ENCODE measurements at regions not wholly inside any gene's neighbourhood (a gene's known extent, or its start where the extent isn't known, plus 50 kb on each side); places are given as distances from the start of the nearest gene placed in this dataset.

DNA sequence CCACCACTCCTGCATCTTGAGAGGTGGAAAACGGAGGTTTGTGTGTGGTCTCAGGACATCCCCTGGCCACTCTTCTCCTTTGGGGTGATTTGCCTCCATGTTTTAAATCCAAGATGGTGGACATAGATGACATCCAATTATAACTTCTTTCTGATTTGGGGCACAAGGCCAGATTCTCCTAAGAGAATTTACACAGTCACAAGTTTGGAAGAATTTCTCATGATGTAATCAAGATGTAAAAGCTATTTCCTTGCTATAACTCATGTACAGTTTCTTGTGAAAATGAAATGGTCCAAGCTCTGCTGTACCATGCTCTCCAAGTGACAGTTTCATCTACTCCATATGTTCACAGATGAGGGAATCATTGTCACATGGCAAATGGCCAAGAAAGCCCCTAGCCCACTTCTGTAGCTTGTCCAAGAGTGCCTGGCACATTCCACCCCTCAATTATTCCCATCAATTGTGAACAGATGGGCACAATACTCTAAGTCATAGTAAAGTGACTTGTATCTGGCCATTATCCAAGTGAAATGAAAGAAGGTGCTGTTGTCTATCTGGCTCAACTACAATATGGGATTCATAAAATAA is 134.6 kb upstream of the ROPN1 start:
- no peak for TF ChIP-seq ZFX (IDR thresholded peaks at IDR 0.05)
- TF ChIP-seq, protein P1, sequence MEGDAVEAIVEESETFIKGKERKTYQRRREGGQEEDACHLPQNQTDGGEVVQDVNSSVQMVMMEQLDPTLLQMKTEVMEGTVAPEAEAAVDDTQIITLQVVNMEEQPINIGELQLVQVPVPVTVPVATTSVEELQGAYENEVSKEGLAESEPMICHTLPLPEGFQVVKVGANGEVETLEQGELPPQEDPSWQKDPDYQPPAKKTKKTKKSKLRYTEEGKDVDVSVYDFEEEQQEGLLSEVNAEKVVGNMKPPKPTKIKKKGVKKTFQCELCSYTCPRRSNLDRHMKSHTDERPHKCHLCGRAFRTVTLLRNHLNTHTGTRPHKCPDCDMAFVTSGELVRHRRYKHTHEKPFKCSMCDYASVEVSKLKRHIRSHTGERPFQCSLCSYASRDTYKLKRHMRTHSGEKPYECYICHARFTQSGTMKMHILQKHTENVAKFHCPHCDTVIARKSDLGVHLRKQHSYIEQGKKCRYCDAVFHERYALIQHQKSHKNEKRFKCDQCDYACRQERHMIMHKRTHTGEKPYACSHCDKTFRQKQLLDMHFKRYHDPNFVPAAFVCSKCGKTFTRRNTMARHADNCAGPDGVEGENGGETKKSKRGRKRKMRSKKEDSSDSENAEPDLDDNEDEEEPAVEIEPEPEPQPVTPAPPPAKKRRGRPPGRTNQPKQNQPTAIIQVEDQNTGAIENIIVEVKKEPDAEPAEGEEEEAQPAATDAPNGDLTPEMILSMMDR (conservative IDR thresholded peaks at IDR 0.05), result no peak
